NAMALWA (cell line): ENCODE measurements at regions not wholly inside any gene's neighbourhood (a gene's known extent, or its start where the extent isn't known, plus 50 kb on each side); places are given as distances from the start of the nearest gene placed in this dataset.
"Not testable (repeated sequence)": the region's sequence is repeated elsewhere in the genome, so short reads cannot be mapped to it uniquely, and the experiment has no call there.

Experiments
- DNase-seq: peaks from one replicate; pipeline ENCODE4 v3.0.0-alpha.2; 2015; ENCODE audit warnings: low spot score

DNA sequence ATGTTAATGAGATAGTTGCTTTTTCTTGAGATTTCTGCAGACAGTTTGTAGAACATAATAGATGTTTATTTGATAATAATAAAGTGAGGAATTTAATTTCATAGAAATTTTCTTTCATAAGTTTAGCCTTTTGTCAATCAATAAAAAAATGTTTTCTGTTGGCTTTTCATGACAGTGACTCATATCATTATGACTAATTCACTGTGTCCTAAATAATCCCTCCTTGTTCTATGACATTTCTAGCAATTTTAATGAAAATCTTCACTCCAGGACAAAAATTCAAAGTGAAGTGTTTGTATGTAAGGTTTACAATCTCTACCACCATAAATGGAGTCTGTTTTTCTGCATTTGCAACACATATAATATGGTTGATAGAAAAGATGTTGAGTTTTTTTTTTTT lies 109.9 kb downstream of the UTRN start:
- DNase-seq: no peak

DNA sequence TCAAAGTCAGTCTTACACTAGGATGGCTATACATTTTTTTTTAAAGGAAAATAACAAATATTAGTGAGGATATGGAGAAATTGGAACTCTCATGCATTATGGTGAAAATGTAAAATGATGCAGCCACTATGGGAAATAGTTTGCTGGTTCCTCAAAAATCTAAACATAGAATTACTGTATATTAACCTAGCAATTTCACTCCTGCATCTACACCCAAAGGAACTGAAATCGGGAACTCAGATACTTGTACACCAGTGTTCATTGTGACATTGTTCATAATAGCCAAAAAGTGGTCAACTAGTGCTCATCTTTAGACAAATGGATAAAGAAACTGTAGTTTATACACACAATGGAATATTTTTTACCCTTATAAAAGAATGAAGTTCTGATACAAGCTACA lies 110.7 kb downstream of the UTRN start:
- no peak for DNase-seq

DNA sequence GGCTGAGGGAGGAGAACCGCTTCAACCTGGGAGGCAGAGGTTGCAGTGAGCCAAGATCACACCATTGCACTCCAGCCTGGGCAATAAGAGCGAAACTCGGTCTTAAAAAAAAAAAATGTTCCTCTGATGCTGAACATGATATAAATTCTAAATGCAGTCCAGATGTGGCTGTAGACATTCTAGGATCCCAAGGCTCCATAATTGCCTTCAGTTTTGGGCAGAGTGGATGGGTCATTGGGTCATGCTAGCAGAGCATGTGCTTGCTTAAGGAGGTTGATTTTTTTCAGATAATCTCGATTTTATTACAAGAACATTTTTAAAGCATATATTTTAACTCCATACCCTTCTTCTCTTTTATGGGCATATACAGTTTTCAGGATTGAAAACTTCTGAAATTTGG lies 112.0 kb downstream of the UTRN start:
- no peak for DNase-seq

DNA sequence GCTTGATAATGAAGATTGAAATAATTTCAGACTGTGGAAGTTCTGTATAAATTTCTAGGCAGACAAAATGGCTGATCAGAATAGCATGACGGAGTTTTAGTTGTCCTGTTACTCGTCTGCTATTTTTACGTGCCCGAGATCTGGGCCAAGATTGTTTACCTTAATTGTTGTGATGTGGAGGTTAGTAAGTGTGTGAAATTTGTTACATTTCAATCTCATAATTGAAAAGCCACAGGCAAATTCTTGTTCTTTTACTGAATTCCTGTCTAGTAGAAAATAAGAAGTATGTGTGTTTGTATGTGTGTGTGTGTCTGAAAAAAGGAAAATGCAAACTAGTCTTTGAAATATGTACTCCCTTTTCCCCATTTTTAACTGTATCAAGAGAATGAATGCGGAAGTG lies 115.2 kb downstream of the UTRN start:
- DNase-seq: no peak

DNA sequence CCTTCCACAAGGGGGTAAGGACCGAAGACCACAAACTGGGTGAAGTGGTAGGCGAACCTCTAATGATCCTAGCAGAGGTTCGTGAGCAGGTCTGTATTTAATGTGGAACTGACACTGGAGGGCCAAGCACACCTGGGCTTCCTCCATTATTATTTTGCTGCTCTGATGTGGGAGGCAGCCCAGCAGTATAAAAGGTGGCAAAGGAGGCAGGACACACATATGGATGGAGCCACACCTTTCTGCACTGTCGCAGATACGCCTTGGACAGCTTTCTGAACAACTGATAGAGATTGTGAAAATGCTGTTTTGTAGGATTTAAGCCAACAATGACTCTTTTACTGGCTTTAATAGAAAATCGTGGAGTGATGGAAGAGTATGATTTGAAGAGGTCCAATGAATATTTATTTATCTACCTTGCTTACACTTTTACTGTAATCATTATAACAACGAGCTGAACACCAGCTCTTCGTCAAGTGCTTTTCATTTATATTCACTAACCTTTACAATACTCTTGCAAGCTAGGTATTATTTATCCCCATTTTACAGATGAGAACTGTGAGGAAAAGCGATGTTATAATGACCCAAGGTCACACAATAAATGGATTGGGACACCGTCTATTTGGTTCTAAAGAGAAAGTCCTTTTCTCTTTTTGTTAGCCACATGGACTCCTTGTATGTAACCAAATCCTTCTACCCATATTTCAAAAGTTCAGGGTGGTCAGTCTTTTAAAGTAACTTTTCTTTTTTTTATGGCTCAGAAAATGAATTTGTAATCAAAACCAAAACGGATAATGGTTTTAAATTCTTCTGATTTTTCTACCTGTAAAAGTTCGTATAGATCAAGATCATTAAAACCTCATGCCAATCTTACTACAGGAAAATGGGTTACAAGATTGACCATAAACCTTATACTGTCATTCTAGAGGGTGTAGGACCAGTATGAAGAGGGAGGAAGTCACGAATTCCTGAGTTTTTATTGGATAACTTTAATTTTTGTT lies 116.9 kb downstream of the UTRN start:
- DNase-seq: no peak

DNA sequence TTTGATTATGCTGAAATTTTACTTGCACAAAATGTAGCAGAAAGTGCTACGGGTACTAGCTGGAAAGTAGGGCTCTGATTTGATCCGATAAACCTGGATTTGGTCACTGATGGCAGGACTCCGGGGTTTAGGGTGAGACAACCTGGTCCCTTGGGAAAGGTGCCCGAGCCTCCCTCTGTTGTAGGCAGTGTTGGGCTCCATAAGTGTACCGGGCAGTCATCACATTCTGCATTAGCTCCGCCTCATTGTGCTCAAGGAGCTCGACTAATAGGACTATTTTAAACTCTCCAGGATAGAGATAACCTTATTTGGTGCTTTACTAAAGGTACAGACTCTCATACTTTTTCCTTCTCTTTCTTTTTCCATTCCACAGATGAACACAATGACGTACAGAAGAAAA lies 117.6 kb downstream of the UTRN start:
- no peak for DNase-seq

DNA sequence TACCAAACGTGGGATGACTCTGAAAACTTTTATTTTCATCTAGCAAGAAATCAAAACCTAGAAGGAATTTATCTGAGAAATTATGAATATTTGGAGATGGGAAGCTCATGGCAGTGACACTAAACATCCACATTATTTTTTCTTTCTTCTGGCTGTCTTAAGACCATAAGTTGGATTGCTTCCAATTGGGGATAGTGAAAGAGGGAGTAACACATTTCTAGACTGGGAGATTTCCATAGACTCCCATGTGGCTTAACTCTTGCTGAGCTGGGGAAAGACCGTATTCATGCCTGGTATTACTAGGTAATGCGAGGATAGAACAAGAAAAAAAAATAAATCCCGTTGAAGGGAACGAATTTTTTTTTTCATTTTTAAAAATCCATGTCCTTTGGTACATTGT lies 120.0 kb downstream of the UTRN start:
- no peak for DNase-seq

DNA sequence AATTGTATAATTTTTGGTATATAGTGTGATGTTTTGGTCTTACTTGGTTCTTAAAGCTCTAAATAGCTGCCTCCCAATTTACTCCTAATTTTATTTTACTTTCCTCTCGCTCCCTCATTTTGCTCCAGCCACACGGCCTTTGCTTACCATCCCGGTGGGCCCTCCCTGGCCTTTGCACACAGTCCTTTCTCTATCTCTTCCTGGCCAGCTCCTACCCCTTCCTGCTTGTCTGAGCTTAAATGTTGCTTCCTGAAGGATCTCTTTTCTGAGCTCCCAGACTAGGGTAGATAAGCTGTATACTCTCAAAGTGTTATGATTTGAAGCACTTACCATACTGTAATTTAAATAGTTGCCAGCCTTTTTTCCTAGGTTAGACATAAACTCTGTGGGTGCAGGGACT lies 121.7 kb downstream of the UTRN start:
- no peak for DNase-seq

DNA sequence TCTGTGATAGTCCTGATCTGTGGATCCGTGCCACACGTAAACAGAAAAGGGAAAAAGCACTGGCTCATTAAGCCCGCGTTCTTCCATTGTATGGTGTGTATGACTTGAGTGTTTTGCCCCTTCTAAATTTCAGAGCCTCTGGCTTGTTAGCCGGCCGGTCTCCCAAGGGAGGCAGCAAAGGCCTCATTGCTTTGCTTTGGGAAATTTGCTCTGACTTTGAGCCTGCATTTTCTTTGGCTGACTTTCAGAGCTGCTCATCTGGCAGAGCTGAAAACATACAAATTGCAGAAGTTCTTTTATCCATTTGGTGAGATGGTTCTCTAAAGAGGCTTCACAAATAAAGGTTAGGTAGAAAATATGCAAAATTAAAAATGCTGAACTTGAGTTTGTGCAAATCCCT lies 123.0 kb downstream of the UTRN start:
- no peak for DNase-seq

DNA sequence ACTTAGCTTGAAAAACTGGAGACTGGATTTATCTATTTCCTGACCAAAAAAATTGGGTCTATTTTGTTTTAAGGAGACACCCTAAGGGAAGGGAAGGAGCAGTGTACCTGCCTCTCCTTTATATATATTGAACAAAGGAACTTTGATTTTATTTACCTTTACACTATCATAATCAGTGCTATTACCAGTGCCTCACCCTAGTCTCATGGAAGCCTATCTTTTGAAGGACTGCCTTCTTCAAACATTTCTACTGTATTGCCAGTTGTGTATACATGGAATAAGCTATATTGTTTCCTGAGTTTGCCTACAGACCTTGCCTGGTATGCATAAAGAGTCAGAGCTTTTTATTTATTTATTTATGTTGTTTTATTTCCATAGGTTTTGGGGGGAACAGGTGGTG lies 124.9 kb downstream of the UTRN start:
- DNase-seq: no peak

DNA sequence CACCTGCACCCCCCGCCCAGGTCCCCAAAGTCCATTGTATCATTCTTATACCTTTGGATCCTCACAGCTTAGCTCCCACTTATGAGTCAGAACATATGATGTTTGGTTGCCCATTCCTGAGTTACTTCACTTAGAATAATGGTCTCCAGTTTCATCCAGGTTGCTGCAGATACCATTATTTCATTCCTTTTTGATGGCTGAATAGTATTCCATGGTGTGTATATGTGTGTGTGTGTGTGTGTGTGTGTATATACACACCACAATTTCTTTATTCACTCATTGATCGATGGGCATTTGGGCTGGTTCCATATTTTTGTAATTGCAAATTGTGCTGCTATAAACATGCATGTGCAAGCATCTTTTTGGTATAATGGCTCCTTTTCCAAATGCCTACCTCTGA lies 125.4 kb downstream of the UTRN start:
- DNase-seq: not testable (repeated sequence)

DNA sequence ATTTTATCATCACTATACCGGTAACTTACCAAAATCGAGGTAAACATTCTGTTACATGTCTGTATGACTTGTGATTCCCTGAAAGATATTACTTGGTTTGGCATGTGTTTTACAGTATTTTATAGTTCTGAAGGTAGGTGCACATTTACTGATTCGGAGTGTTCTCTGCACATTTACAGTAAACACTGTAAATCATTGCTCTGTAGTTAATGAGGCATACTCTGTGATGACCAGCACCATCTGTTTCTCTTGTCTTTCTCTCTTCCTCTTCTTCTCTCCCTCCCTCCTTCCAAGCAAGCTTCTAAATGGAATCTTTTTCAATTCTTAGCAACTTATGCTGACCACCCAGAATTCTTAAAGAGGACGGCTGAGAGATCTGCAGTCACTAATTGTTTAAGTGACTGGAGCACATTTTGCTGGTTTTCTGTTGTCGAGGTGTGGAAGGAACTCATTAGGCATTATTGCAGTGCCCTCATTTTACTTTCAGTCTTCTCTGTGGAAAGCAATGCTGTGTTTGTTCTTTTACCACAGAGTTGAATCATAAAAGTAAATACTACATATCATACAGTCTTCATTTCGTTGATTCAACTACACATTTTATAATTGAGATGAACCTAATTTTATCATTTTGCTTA lies 126.5 kb downstream of the UTRN start:
- no peak for DNase-seq

DNA sequence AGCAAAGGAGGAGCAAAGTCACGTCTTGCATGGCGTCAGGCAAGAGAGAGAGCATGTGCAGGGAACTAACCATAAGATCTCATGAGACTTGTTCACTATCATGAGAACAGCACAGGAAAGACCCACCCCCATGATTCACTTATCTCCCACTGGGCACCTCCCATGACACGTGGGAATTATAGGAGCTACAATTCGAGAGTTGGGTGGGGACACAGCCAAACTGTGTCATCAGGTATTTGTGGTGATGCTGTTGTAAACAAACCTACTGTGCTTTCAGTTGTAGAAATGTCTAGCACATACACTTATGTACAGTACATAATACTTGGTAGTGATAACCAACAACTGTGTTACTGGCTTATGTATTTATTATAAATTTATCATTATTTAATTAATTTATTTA lies 128.3 kb downstream of the UTRN start:
- no peak for DNase-seq

DNA sequence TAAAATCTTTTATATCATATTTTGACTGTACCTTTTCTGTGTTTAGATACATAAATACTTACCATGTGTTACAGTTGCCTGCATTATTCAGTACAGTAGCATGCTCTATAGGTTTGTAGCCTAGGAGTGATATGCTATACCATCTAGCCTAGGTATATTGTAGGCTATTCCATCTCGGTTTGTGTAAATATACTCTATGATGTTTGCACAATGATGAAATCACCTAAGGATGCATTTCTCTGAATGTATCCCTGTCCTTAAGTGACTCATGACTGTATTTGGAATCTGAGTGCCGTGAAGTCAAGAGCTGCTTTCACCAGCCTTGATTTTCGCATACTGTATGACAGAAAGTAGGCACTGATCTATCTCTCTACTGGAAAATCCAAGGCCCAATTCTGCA lies 129.9 kb downstream of the UTRN start:
- DNase-seq: no peak

DNA sequence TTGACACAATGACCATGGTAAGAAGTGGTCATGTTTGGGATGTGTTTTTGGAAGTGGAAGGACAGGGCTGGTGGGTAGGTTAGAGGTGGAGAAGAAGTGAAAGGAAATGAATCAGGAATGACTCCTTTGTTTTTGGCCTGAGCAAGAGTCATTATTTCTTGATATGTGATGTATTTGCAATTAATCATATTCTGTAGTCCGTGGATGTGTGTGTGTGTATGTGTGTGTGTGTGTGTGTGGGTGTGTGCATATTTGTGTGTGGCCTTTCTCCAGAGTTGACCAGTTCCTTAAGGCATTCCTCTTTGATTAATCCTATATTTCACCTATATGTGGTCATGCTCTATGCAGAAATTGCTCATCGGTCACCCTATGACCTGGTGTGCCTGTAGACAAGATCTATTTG lies 130.7 kb downstream of the UTRN start:
- DNase-seq: no peak

DNA sequence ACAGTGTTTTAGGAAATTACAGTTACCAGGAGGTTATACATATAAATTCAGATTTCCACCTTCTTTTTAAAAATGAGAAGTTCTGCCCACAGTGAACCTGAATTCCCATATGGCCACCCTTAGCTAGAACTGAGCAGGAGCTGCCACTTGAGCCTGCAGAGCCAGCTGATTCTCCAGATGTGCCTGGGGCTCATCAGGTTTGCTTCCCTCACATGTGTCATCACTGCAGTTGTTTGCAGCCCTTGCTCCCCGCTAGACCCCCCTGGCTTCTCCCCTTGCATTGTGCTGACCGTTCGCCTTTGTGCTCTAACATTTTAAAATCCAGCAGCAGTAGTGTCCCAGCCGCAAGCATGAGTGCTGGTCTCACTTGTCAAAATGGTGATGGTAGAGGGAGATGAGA lies 131.1 kb downstream of the UTRN start:
- no peak for DNase-seq

DNA sequence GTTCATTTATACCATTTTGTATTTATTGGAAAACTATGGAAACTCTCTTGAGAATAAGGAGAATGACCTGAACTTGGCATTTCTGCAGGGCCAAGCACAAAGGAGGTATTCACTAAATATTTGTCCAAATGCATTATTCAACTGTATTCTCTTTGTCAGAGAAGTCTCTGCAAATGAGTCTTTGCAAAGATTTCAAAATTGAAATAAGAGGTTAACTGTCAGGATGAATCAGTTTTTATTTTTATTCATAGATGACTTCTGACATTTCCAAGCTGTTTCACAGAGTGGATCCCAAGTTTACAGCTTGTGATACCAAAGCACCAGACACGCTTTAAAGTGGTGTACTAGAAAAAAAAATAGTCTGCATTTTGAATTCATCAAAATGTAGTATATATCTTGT lies 131.6 kb downstream of the UTRN start:
- DNase-seq: no peak

DNA sequence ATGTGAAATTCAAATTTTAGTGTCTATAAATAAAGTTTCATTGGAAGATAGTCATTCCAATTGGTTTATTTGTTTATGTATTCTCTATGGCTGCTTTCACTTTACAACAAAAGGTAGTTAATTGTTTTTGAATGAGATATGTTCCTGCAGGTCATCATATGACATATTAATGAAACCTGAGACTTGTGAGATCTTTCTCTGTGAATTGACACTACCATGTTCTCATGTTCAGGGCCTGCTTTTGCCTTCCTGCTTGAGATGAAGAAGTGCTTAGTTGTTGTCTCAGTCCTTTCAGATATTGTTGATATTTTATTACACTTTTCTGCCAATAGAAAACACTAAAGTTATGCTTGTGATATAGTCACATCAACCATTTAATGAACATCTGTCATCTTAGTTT lies 132.5 kb downstream of the UTRN start:
- no peak for DNase-seq

DNA sequence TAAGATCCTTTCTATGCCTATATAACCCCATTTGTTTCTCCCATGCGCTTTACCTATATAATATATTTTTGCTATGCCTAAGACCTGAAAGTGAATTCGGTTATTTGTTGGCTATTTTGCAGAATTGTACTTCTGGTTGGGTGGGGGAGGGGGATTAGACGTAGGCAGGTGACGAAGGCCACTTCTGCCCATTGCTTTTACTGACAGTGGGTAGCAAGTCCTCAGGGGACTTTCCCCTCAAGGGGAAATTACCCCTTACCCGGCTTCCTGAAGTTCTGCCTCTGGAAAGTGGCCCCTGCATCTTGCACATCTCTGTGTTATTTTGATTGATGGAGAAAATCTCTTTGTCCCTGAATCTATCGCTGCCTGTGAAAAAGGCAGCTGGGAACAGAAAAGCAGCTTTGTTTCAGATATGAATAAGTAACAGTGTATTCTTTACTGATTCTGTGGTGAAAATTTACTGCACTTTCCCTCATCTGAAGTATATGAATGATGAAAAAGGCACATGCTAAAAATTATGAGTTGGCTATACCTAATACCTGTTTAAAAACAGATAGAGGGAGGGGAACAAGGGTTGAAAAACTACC lies 133.9 kb downstream of the UTRN start:
- DNase-seq: no peak

DNA sequence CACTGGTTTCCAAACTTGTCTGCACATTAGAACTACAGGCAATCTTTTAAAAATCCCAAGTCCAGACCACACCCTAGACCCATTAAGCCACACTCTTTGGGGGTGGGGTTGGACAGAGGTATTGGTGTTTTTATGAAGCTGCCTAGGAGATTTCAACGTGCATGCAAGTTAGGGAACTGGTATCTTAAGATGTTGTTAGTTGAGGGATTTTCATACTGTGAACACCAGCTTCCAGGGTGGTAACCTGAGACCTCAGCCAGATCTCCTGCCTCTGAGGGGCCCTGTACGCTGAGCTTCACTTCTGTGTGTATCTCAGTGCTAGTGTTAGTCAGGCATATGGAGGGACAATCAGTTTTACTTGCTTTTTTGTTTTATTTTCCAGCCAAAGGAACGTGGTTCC lies 138.0 kb downstream of the UTRN start:
- no peak for DNase-seq

DNA sequence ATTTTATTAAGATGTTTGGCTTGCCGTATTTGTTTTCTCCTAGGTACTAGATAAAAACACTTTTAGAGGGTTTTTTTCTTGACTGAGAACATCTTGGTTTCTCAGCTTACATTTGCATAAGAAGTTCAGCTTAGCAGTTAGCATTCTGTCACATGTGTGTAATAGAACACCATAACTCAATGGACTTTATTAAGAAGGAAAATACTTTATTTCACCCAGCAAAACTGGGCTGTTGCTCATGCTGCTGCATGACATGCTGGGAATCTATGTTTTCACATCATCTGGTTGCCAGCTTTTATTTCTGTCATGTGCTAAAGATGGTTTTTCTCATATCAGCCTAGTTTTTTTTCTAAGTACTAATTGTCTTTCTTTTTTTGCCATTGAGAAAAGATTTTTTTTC lies 144.6 kb downstream of the UTRN start:
- DNase-seq: no peak

DNA sequence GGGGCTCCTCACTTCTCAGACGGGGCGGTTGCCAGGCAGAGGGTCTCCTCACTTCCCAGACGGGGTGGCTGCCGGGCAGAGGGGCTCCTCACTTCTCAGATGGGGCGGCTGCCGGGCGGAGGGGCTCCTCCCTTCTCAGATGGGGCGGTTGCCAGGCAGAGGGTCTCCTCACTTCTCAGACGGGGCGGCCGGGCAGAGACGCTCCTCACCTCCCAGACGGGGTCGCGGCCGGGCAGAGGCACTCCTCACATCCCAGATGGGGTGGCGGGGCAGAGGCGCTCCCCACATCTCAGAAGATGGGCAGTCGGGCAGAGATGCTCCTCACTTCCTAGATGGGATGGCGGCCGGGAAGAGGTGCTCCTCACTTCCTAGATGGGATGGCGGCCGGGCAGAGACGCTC lies 148.3 kb downstream of the UTRN start:
- not testable (repeated sequence) for DNase-seq

DNA sequence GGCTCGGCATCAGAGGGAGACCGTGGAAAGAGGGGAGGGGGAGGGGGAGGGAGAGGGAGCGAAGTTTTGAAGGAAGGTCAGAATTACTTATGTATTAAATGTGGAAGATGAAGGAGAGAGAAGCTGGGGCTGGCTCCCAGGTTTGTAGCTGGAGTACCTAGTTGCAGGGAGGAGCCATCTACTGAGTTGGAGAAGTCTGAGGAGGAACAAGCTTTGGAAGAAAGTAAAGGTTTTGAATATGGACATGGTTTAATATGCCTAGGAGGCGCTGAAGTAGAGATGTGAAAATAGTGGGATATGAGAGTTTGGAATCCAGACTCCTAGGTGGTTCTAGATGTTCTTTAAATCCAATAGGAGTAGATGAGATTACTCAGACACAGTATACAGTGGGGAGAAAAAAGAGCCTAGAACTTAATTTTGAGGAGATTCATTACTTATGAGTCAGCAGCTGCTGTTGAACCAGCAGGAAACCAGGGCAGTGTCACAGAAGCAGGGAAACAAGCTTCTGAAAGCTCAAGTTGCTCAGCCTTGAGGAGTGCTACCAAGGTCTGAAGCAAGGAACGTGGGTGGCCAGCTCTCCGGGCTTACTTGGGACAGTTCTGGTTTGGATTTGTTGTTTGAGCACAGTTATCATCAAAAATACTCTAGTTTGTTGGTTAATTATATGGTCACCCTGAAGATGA lies 149.3 kb downstream of the UTRN start:
- no peak for DNase-seq
